GM12872 (cell line): ENCODE measurements at regions not wholly inside any gene's neighbourhood (a gene's known extent, or its start where the extent isn't known, plus 50 kb on each side); places are given as distances from the start of the nearest gene placed in this dataset.

Experiments
- CTCF ChIP-seq: IDR thresholded peaks from 3 replicates; pipeline ENCODE4 v1.5.1; 2011; ENCODE audit warnings: low read depth, mild to moderate bottlenecking, low read length, moderate library complexity; ENCODE audit not compliant: insufficient read depth

GRCh38 chr2:234164493-234165413 is 114.3 kb downstream of the SPP2 start:
- TF ChIP-seq CTCF, result no peak

GRCh38 chr2:234163510-234164045 is 113.1 kb downstream of the SPP2 start:
- TF ChIP-seq CTCF, result no peak

GRCh38 chr2:234162861-234163260 is 112.4 kb downstream of the SPP2 start:
- TF ChIP-seq CTCF, result no peak

GRCh38 chr2:234161932-234162331 is 111.4 kb downstream of the SPP2 start:
- TF ChIP-seq CTCF, result no peak

- no peak for TF ChIP-seq CTCF
Measured at GRCh38 chr2:234158812-234159211, 108.3 kb downstream of the SPP2 start.

GRCh38 chr2:234157817-234158588 is 107.5 kb downstream of the SPP2 start:
- TF ChIP-seq CTCF, result no peak

GRCh38 chr2:234156326-234156725 is 105.8 kb downstream of the SPP2 start:
- TF ChIP-seq CTCF, result no peak
